H9 (cell line): ENCODE measurements at regions not wholly inside any gene's neighbourhood (a gene's known extent, or its start where the extent isn't known, plus 50 kb on each side); places are given as distances from the start of the nearest gene placed in this dataset.
"Not testable (repeated sequence)": the region's sequence is repeated elsewhere in the genome, so short reads cannot be mapped to it uniquely, and the experiment has no call there.

ENCODE experiments used
- DNase-seq: peaks from one replicate; pipeline ENCODE4 v3.0.0-alpha.2; 2017
- H2AFZ ChIP-seq: one replicate; pipeline ENCODE4 v1.6.1; 2013; ENCODE audit warnings: mild to moderate bottlenecking, low read length, control low read depth, moderate library complexity
- H2AK5ac ChIP-seq: 2 replicates; pipeline ENCODE4 v1.6.1; 2013; ENCODE audit warnings: low read length, control low read depth, mixed read lengths; ENCODE audit not compliant: insufficient read length
- H2BK120ac ChIP-seq: one replicate; pipeline ENCODE4 v1.6.1; 2013; ENCODE audit warnings: low read depth, mild to moderate bottlenecking, low read length, control low read depth, inconsistent platforms; ENCODE audit not compliant: poor library complexity, severe bottlenecking
- H2BK12ac ChIP-seq: 2 replicates; pipeline ENCODE4 v1.6.1; 2013; ENCODE audit warnings: low read length, control low read depth, mixed read lengths, low read depth; ENCODE audit not compliant: insufficient read length
- H2BK15ac ChIP-seq: 2 replicates; pipeline ENCODE4 v1.6.1; 2013; ENCODE audit warnings: low read depth, low read length, control low read depth
- H2BK20ac ChIP-seq: one replicate; pipeline ENCODE4 v1.6.1; 2013; ENCODE audit warnings: low read depth, mild to moderate bottlenecking, low read length, control low read depth, inconsistent platforms; ENCODE audit not compliant: poor library complexity, severe bottlenecking
- H2BK5ac ChIP-seq: 2 replicates; pipeline ENCODE4 v1.6.1; 2013; ENCODE audit warnings: low read length, control low read depth, mixed read lengths; ENCODE audit not compliant: insufficient read length
- H3K14ac ChIP-seq: 2 replicates; pipeline ENCODE4 v1.6.1; 2013; ENCODE audit warnings: low read length, control low read depth; ENCODE audit not compliant: insufficient read depth
- H3K18ac ChIP-seq: 2 replicates; pipeline ENCODE4 v1.6.1; 2013; ENCODE audit warnings: low read depth, mild to moderate bottlenecking, mixed read lengths, low read length, control low read depth; ENCODE audit not compliant: insufficient read length
- H3K23ac ChIP-seq: 2 replicates; pipeline ENCODE4 v1.6.1; 2013; ENCODE audit warnings: low read length, control low read depth, mixed read lengths, low read depth; ENCODE audit not compliant: insufficient read length
- H3K23me2 ChIP-seq: 2 replicates; pipeline ENCODE4 v1.6.1; 2013; ENCODE audit warnings: low read depth, mild to moderate bottlenecking, mixed read lengths, low read length, control low read depth; ENCODE audit not compliant: insufficient read length, poor library complexity, severe bottlenecking
- H3K27ac ChIP-seq: 2 replicates; pipeline ENCODE4 v1.5.1; 2013; ENCODE audit warnings: low read length, control low read depth, mixed read lengths, low read depth; ENCODE audit not compliant: insufficient read length
- H3K27me3 ChIP-seq: 2 replicates; pipeline ENCODE4 v1.6.1; 2013; ENCODE audit warnings: low read length, control low read depth, inconsistent platforms; ENCODE audit not compliant: insufficient read depth
- H3K4ac ChIP-seq: 2 replicates; pipeline ENCODE4 v1.6.1; 2013; ENCODE audit warnings: low read depth, mild to moderate bottlenecking, control low read depth, inconsistent platforms, low read length, moderate library complexity
- H3K4me1 ChIP-seq: 2 replicates; pipeline ENCODE4 v1.6.1; 2013; ENCODE audit warnings: low read length, control low read depth, inconsistent platforms; ENCODE audit not compliant: insufficient read depth
- H3K4me2 ChIP-seq: 2 replicates; pipeline ENCODE4 v1.6.1; 2013; ENCODE audit warnings: low read length, control low read depth, mixed read lengths; ENCODE audit not compliant: insufficient read length, insufficient read depth
- H3K56ac ChIP-seq: 2 replicates; pipeline ENCODE4 v1.6.1; 2013; ENCODE audit warnings: low read depth, mild to moderate bottlenecking, mixed read lengths, low read length, control low read depth; ENCODE audit not compliant: insufficient read length
- H3K79me1 ChIP-seq: 2 replicates; pipeline ENCODE4 v1.6.1; 2013; ENCODE audit warnings: low read depth, mild to moderate bottlenecking, moderate library complexity, low read length, control low read depth, inconsistent platforms; ENCODE audit not compliant: insufficient read depth, poor library complexity, severe bottlenecking
- H3K79me2 ChIP-seq: 2 replicates; pipeline ENCODE4 v1.6.1; 2013; ENCODE audit warnings: low read length, control low read depth, inconsistent platforms; ENCODE audit not compliant: insufficient read depth
- H3K9ac ChIP-seq: 2 replicates; pipeline ENCODE4 v1.6.1; 2013; ENCODE audit warnings: low read length, control low read depth, mixed read lengths; ENCODE audit not compliant: insufficient read length; ENCODE audit errors: extremely low read depth
- H3K9me3 ChIP-seq: one replicate; pipeline ENCODE4 v1.6.1; 2013; ENCODE audit warnings: low read depth, low read length, inconsistent platforms; ENCODE audit not compliant: control insufficient read depth
- H3T11ph ChIP-seq: one replicate; pipeline ENCODE4 v1.6.1; 2013; ENCODE audit warnings: mild to moderate bottlenecking, low read length, control low read depth, inconsistent platforms
- H4K20me1 ChIP-seq: one replicate; pipeline ENCODE4 v1.6.1; 2013; ENCODE audit not compliant: control insufficient read depth, insufficient read length, insufficient read depth
- H4K5ac ChIP-seq: 2 replicates; pipeline ENCODE4 v1.6.1; 2013; ENCODE audit warnings: low read depth, mild to moderate bottlenecking, mixed read lengths, low read length, control low read depth; ENCODE audit not compliant: insufficient read length
- H4K8ac ChIP-seq: replicated peaks from 2 replicates; pipeline ENCODE4 v1.6.1; 2013; ENCODE audit warnings: low read length, control low read depth, mixed read lengths, low read depth; ENCODE audit not compliant: insufficient read length
- H4K91ac ChIP-seq: 2 replicates; pipeline ENCODE4 v1.6.1; 2013; ENCODE audit warnings: low read depth, mild to moderate bottlenecking, moderate library complexity, mixed read lengths, low read length, control low read depth; ENCODE audit not compliant: insufficient read length
- H3K27ac Mint-ChIP-seq, 3 experiments: 2 replicates in 2 of 3; 3 replicates in 1 of 3; pipeline ENCODE4 v1.8.0; 2020 to 2021; ENCODE audit warnings: mixed read lengths in 3 of 3, mild to moderate bottlenecking in 1 of 3, moderate library complexity in 1 of 3
- H3K27me3 Mint-ChIP-seq: 2 replicates; pipeline ENCODE4 v1.8.0; 2021; ENCODE audit warnings: low read depth, mild to moderate bottlenecking, moderate library complexity, mixed read lengths
- H3K36me3 Mint-ChIP-seq, 3 experiments: 2 replicates in 2 of 3; 3 replicates in 1 of 3; pipeline ENCODE4 v1.8.0; 2020 to 2021; ENCODE audit warnings: low read depth in 3 of 3, mixed read lengths in 3 of 3; ENCODE audit not compliant: insufficient read depth in 1 of 3
- H3K4me1 Mint-ChIP-seq, 2 experiments: 2 replicates each; pipeline ENCODE4 v1.8.0; 2020; ENCODE audit warnings: mixed read lengths in 2 of 2
- H3K4me3 Mint-ChIP-seq, 2 experiments: 2 replicates in 1 of 2; 3 replicates in 1 of 2; pipeline ENCODE4 v1.8.0; 2020 to 2021; ENCODE audit warnings: mild to moderate bottlenecking in 2 of 2, mixed read lengths in 2 of 2, moderate library complexity in 1 of 2
- H3K9me3 Mint-ChIP-seq, 2 experiments: 2 replicates in 1 of 2; 3 replicates in 1 of 2; pipeline ENCODE4 v1.8.0; 2020; ENCODE audit warnings: mild to moderate bottlenecking in 2 of 2, mixed read lengths in 2 of 2, moderate library complexity in 1 of 2
- WGBS: extraction: QIAGEN DNeasy Blood & Tissue Kit; methylation state at CpG from one replicate; pipeline ENCODE4 v1.1.7; 2013; ENCODE audit warnings: missing lambda C conversion rate, low lambda C conversion rate, mixed read lengths; ENCODE audit not compliant: insufficient read length; ENCODE audit errors: extremely low coverage; 5-methylcytosine and 5-hydroxymethylcytosine counted together

GRCh38 chr7:76763977-76764376, 136.9 kb upstream of the POMZP3 start:
- H3K4me1 ChIP-seq, H3K27me3 ChIP-seq, H3K18ac ChIP-seq, H3K9ac ChIP-seq, H3K14ac ChIP-seq, H3K23ac ChIP-seq, H3K79me1 ChIP-seq, H4K8ac ChIP-seq, H3K27ac ChIP-seq, H3K9me3 ChIP-seq, H2AFZ ChIP-seq, H2BK12ac ChIP-seq, H3K4me2 ChIP-seq, H3K4me3 Mint-ChIP-seq, H3K36me3 Mint-ChIP-seq, H2BK15ac ChIP-seq, H4K20me1 ChIP-seq, H4K91ac ChIP-seq, H3K27me3 Mint-ChIP-seq, H4K5ac ChIP-seq, H3K4ac ChIP-seq, H2BK120ac ChIP-seq, H2AK5ac ChIP-seq, H3K79me2 ChIP-seq, H3K23me2 ChIP-seq, H2BK20ac ChIP-seq, H3K4me1 Mint-ChIP-seq, H2BK5ac ChIP-seq, H3T11ph ChIP-seq, H3K27ac Mint-ChIP-seq, H3K56ac ChIP-seq: not testable (repeated sequence)
- peaks cover 6 to 14% of the 10 kb centered on the region in 2 experiments; a peak in 4 of 5 replicates for H3K9me3 Mint-ChIP-seq
- no CpG with 5 or more reads among the region's 3 CpGs for WGBS
- DNase-seq: peak; percentile 19

GRCh38 chr7:76760546-76761220, 133.6 kb upstream of the POMZP3 start:
- not testable (repeated sequence) for H3K27ac ChIP-seq, H3K4me3 Mint-ChIP-seq, H4K5ac ChIP-seq, H3K4ac ChIP-seq, H2BK20ac ChIP-seq, DNase-seq, H3K23me2 ChIP-seq, H3K18ac ChIP-seq, H2BK15ac ChIP-seq, H2AFZ ChIP-seq, H3K36me3 Mint-ChIP-seq, H3K4me2 ChIP-seq, H3K56ac ChIP-seq, H3K79me1 ChIP-seq, H3K27me3 ChIP-seq, H3K79me2 ChIP-seq, H3K4me1 Mint-ChIP-seq, H4K8ac ChIP-seq, H3K27me3 Mint-ChIP-seq, H3T11ph ChIP-seq, H3K14ac ChIP-seq, H3K27ac Mint-ChIP-seq, H3K9ac ChIP-seq, H2BK120ac ChIP-seq, H3K9me3 ChIP-seq, H4K91ac ChIP-seq, H3K23ac ChIP-seq, H4K20me1 ChIP-seq, H2BK12ac ChIP-seq, H2AK5ac ChIP-seq, H2BK5ac ChIP-seq, H3K4me1 ChIP-seq, H3K9me3 Mint-ChIP-seq
